Stimulated activated CD8-positive, alpha-beta memory T cell treated with anti-CD3 and anti-CD28 coated beads, Interleukin-7, amount 100 ng/mL, for 48 hours (primary cell): ENCODE measurements at regions not wholly inside any gene's neighbourhood (a gene's known extent, or its start where the extent isn't known, plus 50 kb on each side); places are given as distances from the start of the nearest gene placed in this dataset.
"Not testable (repeated sequence)": the region's sequence is repeated elsewhere in the genome, so short reads cannot be mapped to it uniquely, and the experiment has no call there.

Experiments
- DNase-seq, 2 donors: peaks; one replicate each; pipeline ENCODE4 v3.0.0-alpha.2; 2020; ENCODE audit warnings: low read depth in 1 of 2; ENCODE audit errors: extremely low read depth in 1 of 2

GRCh38 chr2:4221845-4222244 is 518.5 kb downstream of the DCDC2C start:
- DNase-seq: no peak

GRCh38 chr2:4244422-4244821 is 541.0 kb downstream of the DCDC2C start:
- DNase-seq: not testable (repeated sequence)

GRCh38 chr2:4246364-4247131 is 543.2 kb downstream of the DCDC2C start:
- DNase-seq: no peak

- DNase-seq: no peak
Observed at GRCh38 chr2:4247791-4248190, 544.4 kb downstream of the DCDC2C start.

GRCh38 chr2:4255491-4255890 is 552.1 kb downstream of the DCDC2C start:
- DNase-seq: no peak

GRCh38 chr2:4256351-4256750 is 553.0 kb downstream of the DCDC2C start:
- no peak for DNase-seq

GRCh38 chr2:4258563-4258962 is 555.2 kb downstream of the DCDC2C start:
- no peak for DNase-seq

GRCh38 chr2:4265936-4266335 is 562.6 kb downstream of the DCDC2C start:
- DNase-seq: no peak

GRCh38 chr2:4269885-4270284 is 566.5 kb downstream of the DCDC2C start:
- DNase-seq: no peak

- DNase-seq: no peak
Observed at GRCh38 chr2:4272261-4272858, 569.0 kb downstream of the DCDC2C start.

GRCh38 chr2:4278392-4278791 is 575.0 kb downstream of the DCDC2C start:
- no peak for DNase-seq

- no peak for DNase-seq
Observed at GRCh38 chr2:4279431-4279830, 576.1 kb downstream of the DCDC2C start.

GRCh38 chr2:4291430-4291829 is 588.1 kb downstream of the DCDC2C start:
- DNase-seq: no peak

GRCh38 chr2:4295680-4296079 is 592.3 kb downstream of the DCDC2C start:
- DNase-seq: no peak

- DNase-seq: no peak
Observed at GRCh38 chr2:4300616-4301015, 597.2 kb downstream of the DCDC2C start.

- DNase-seq: no peak
Observed at GRCh38 chr2:4324531-4324930, 621.2 kb downstream of the DCDC2C start.

GRCh38 chr2:4336864-4337263 is 633.5 kb downstream of the DCDC2C start:
- no peak for DNase-seq

GRCh38 chr2:4338345-4338744 is 635.0 kb downstream of the DCDC2C start:
- DNase-seq: no peak

- no peak for DNase-seq
Observed at GRCh38 chr2:4340536-4340935, 637.2 kb downstream of the DCDC2C start.

GRCh38 chr2:4346628-4347027 is 643.3 kb downstream of the DCDC2C start:
- no peak for DNase-seq

GRCh38 chr2:4353668-4354067 is 650.3 kb downstream of the DCDC2C start:
- DNase-seq: no peak

- no peak for DNase-seq
Observed at GRCh38 chr2:4354164-4354563, 650.8 kb downstream of the DCDC2C start.

GRCh38 chr2:4354678-4355077 is 651.3 kb downstream of the DCDC2C start:
- DNase-seq: no peak
